ENCODE measurements at regions not wholly inside any gene's neighbourhood (a gene's known extent, or its start where the extent isn't known, plus 50 kb on each side); places are given as distances from the start of the nearest gene placed in this dataset.

DNA sequence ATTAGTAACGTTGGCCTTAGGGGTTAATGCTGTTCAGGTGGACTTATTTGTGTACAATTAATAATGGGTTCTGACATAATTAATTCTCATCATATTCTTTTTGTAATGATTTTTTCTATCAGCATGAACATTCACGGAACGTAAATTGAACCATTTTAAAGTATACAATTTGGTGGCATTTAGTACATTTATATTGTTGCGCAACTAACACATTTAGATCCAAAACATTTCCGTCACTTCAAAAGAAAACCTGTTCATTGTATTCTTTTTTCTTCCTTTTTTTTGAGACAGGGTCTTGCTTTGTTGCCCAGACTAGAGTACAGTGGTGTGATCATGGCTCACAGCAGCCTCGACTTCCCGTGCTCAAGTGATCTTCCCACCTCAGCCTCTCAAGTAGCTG lies 65.8 kb downstream of the BOD1L2 start:
- TF ChIP-seq, protein P1, sequence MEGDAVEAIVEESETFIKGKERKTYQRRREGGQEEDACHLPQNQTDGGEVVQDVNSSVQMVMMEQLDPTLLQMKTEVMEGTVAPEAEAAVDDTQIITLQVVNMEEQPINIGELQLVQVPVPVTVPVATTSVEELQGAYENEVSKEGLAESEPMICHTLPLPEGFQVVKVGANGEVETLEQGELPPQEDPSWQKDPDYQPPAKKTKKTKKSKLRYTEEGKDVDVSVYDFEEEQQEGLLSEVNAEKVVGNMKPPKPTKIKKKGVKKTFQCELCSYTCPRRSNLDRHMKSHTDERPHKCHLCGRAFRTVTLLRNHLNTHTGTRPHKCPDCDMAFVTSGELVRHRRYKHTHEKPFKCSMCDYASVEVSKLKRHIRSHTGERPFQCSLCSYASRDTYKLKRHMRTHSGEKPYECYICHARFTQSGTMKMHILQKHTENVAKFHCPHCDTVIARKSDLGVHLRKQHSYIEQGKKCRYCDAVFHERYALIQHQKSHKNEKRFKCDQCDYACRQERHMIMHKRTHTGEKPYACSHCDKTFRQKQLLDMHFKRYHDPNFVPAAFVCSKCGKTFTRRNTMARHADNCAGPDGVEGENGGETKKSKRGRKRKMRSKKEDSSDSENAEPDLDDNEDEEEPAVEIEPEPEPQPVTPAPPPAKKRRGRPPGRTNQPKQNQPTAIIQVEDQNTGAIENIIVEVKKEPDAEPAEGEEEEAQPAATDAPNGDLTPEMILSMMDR (conservative IDR thresholded peaks at IDR 0.05 in 1 of 2, IDR thresholded peaks at IDR 0.05 in 1 of 2; ENCODE audit: low read depth in 1 of 2, low read length in 2 of 2), result no peak
- TF ChIP-seq EZH2 (IDR thresholded peaks at IDR 0.05; ENCODE audit: low read length, missing control alignments), result no peak
